ENCODE measurements at regions not wholly inside any gene's neighbourhood (a gene's known extent, or its start where the extent isn't known, plus 50 kb on each side); places are given as distances from the start of the nearest gene placed in this dataset.

- Histone ChIP-seq H3K4me3 (ENCODE audit: control insufficient read depth in 1 of 7, extremely low read depth in 1 of 7, insufficient read depth in 4 of 7, low read depth in 2 of 7, low read length in 6 of 7) (no peak overlapping the region), H3K4me1 (ENCODE audit: control extremely low read depth in 1 of 4, control insufficient read depth in 4 of 4, insufficient read depth in 4 of 4, low read length in 3 of 4) (no peaks in the 10 kb centered on the region), H3K27me3 (replicated peaks in 2 of 5; ENCODE audit: control insufficient read depth in 4 of 5, insufficient read depth in 5 of 5, low read length in 4 of 5) (no peaks in the 10 kb centered on the region), H3K9me3 (ENCODE audit: control extremely low read depth in 1 of 5, control insufficient read depth in 4 of 5, insufficient read depth in 2 of 5, low read depth in 1 of 5, low read length in 4 of 5) (no peaks in the 10 kb centered on the region), H3K36me3 (ENCODE audit: control insufficient read depth in 4 of 4, insufficient read depth in 4 of 4, low read length in 3 of 4) (no peaks in the 10 kb centered on the region), H3K27ac (ENCODE audit: insufficient read depth in 1 of 2, low read depth in 1 of 2, low read length in 2 of 2, poor library complexity in 1 of 2, severe bottlenecking in 2 of 2) (no peak overlapping the region)
- no peak for DNase-seq
- POLR2A ChIA-PET = no interaction called here
- WGBS (ENCODE audit: insufficient coverage) = 100% methylated on average over 1 of the region's 1 CpG
- CTCF ChIA-PET = no interaction called here
Observed at GRCh38 chr12:28799348-28799747, 349.7 kb upstream of the FAR2 start.

GRCh38 chr12:28800129-28800528 lies 348.9 kb upstream of the FAR2 start:
- ChIA-PET POLR2A (no interaction called here), CTCF (no interaction called here)
- no CpG with 5 or more reads among the region's 1 CpG for WGBS (ENCODE audit: insufficient coverage)
- no peaks in the 10 kb centered on the region for H3K9me3 ChIP-seq (ENCODE audit: control extremely low read depth in 1 of 5, control insufficient read depth in 4 of 5, insufficient read depth in 2 of 5, low read depth in 1 of 5, low read length in 4 of 5)
- DNase-seq = no peak
- H3K4me3 ChIP-seq (ENCODE audit: control insufficient read depth in 1 of 7, extremely low read depth in 1 of 7, insufficient read depth in 4 of 7, low read depth in 2 of 7, low read length in 6 of 7) = no peak overlapping the region
- no peaks in the 10 kb centered on the region for H3K4me1 ChIP-seq (ENCODE audit: control extremely low read depth in 1 of 4, control insufficient read depth in 4 of 4, insufficient read depth in 4 of 4, low read length in 3 of 4)
- no peaks in the 10 kb centered on the region for H3K36me3 ChIP-seq (ENCODE audit: control insufficient read depth in 4 of 4, insufficient read depth in 4 of 4, low read length in 3 of 4)
- no peaks in the 10 kb centered on the region for H3K27me3 ChIP-seq (replicated peaks in 2 of 5; ENCODE audit: control insufficient read depth in 4 of 5, insufficient read depth in 5 of 5, low read length in 4 of 5)
- H3K27ac ChIP-seq (ENCODE audit: insufficient read depth in 1 of 2, low read depth in 1 of 2, low read length in 2 of 2, poor library complexity in 1 of 2, severe bottlenecking in 2 of 2) = no peak overlapping the region

- Histone ChIP-seq H3K4me1 (ENCODE audit: control extremely low read depth in 1 of 4, control insufficient read depth in 4 of 4, insufficient read depth in 4 of 4, low read length in 3 of 4) (no peaks in the 10 kb centered on the region), H3K36me3 (ENCODE audit: control insufficient read depth in 4 of 4, insufficient read depth in 4 of 4, low read length in 3 of 4) (no peaks in the 10 kb centered on the region), H3K27ac (ENCODE audit: insufficient read depth in 1 of 2, low read depth in 1 of 2, low read length in 2 of 2, poor library complexity in 1 of 2, severe bottlenecking in 2 of 2) (no peak overlapping the region), H3K27me3 (replicated peaks in 2 of 5; ENCODE audit: control insufficient read depth in 4 of 5, insufficient read depth in 5 of 5, low read length in 4 of 5) (no peaks in the 10 kb centered on the region), H3K9me3 (ENCODE audit: control extremely low read depth in 1 of 5, control insufficient read depth in 4 of 5, insufficient read depth in 2 of 5, low read depth in 1 of 5, low read length in 4 of 5) (no peaks in the 10 kb centered on the region), H3K4me3 (ENCODE audit: control insufficient read depth in 1 of 7, extremely low read depth in 1 of 7, insufficient read depth in 4 of 7, low read depth in 2 of 7, low read length in 6 of 7) (no peak overlapping the region)
- ChIA-PET CTCF (no interaction called here), POLR2A (interaction anchor here (1.1 kb wide), 1 partner anchor 771 kb away, joined by 4 read pairs; no protein-coding TSS in a partner anchor)
- 92% methylated on average over 2 of the region's 5 CpGs for WGBS (ENCODE audit: insufficient coverage)
- no peak for DNase-seq
Observed at GRCh38 chr12:28802706-28803438, 346.2 kb upstream of the FAR2 start.

GRCh38 chr12:28807535-28807934 lies 341.5 kb upstream of the FAR2 start:
- H3K4me3 ChIP-seq (ENCODE audit: control insufficient read depth in 1 of 7, extremely low read depth in 1 of 7, insufficient read depth in 4 of 7, low read depth in 2 of 7, low read length in 6 of 7) = no peak overlapping the region
- no peak overlapping the region for H3K27ac ChIP-seq (ENCODE audit: insufficient read depth in 1 of 2, low read depth in 1 of 2, low read length in 2 of 2, poor library complexity in 1 of 2, severe bottlenecking in 2 of 2)
- POLR2A ChIA-PET = no interaction called here
- CTCF ChIA-PET = no interaction called here
- no peaks in the 10 kb centered on the region for H3K9me3 ChIP-seq (ENCODE audit: control extremely low read depth in 1 of 5, control insufficient read depth in 4 of 5, insufficient read depth in 2 of 5, low read depth in 1 of 5, low read length in 4 of 5)
- no peaks in the 10 kb centered on the region for H3K36me3 ChIP-seq (ENCODE audit: control insufficient read depth in 4 of 4, insufficient read depth in 4 of 4, low read length in 3 of 4)
- no CpG with 5 or more reads among the region's 3 CpGs for WGBS (ENCODE audit: insufficient coverage)
- DNase-seq = no peak
- H3K27me3 ChIP-seq (replicated peaks in 2 of 5; ENCODE audit: control insufficient read depth in 4 of 5, insufficient read depth in 5 of 5, low read length in 4 of 5) = no peaks in the 10 kb centered on the region
- no peaks in the 10 kb centered on the region for H3K4me1 ChIP-seq (ENCODE audit: control extremely low read depth in 1 of 4, control insufficient read depth in 4 of 4, insufficient read depth in 4 of 4, low read length in 3 of 4)

DNA sequence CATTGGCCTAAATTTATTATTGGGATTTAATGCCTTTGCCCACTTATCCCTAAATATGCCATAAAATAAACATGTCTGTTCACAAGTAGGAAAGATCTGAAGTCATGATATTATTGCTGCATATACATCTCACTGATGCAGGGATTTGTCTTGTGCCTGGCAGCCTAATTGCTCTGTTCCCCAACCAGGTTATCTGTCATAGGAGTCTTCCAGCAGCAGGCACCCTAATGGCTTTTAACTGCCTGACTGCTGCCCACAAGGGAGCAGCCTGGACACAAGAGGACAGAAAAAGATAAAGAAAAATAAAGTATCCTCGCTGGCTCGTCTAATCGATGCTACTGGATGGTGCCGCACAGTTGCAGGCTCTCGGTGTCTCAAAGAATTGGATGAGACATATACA lies 337.6 kb upstream of the FAR2 start:
- H3K4me1 ChIP-seq (ENCODE audit: control extremely low read depth in 1 of 4, control insufficient read depth in 4 of 4, insufficient read depth in 4 of 4, low read length in 3 of 4) = no peaks in the 10 kb centered on the region
- ChIA-PET CTCF (no interaction called here), POLR2A (no interaction called here)
- H3K9me3 ChIP-seq (ENCODE audit: control extremely low read depth in 1 of 5, control insufficient read depth in 4 of 5, insufficient read depth in 2 of 5, low read depth in 1 of 5, low read length in 4 of 5) = no peaks in the 10 kb centered on the region
- H3K4me3 ChIP-seq (ENCODE audit: control insufficient read depth in 1 of 7, extremely low read depth in 1 of 7, insufficient read depth in 4 of 7, low read depth in 2 of 7, low read length in 6 of 7) = no peak overlapping the region
- 96% methylated on average over 5 of the region's 5 CpGs for WGBS (ENCODE audit: insufficient coverage)
- no peaks in the 10 kb centered on the region for H3K36me3 ChIP-seq (ENCODE audit: control insufficient read depth in 4 of 4, insufficient read depth in 4 of 4, low read length in 3 of 4)
- H3K27ac ChIP-seq (ENCODE audit: insufficient read depth in 1 of 2, low read depth in 1 of 2, low read length in 2 of 2, poor library complexity in 1 of 2, severe bottlenecking in 2 of 2) = no peak overlapping the region
- H3K27me3 ChIP-seq (replicated peaks in 2 of 5; ENCODE audit: control insufficient read depth in 4 of 5, insufficient read depth in 5 of 5, low read length in 4 of 5) = no peaks in the 10 kb centered on the region
- DNase-seq = no peak

GRCh38 chr12:28814246-28814645 lies 334.8 kb upstream of the FAR2 start:
- H3K9me3 ChIP-seq (ENCODE audit: control extremely low read depth in 1 of 5, control insufficient read depth in 4 of 5, insufficient read depth in 2 of 5, low read depth in 1 of 5, low read length in 4 of 5) = no peaks in the 10 kb centered on the region
- 93% methylated on average over 4 of the region's 4 CpGs for WGBS (ENCODE audit: insufficient coverage)

DNA sequence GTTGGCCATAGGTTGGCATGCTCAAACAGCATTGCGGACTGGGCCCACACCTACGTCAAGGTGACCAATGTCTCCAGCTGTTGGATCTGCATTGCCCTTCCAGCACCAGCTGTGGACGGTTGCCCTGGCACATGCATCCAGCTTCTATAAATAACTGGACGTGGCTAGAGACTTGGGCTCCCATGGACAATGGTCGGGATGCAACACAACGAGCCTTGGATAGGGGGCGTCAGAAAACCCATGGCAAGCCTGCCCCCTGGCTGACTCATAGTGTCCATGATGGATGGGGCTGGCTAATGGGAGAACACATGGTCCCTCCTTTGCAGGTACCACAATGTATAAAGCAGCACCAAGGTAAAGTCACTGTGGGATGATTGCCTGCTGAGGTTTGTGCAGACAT lies 331.6 kb upstream of the FAR2 start:
- 87% methylated on average over 6 of the region's 7 CpGs for WGBS (ENCODE audit: insufficient coverage)
- H3K9me3 ChIP-seq (ENCODE audit: control extremely low read depth in 1 of 5, control insufficient read depth in 4 of 5, insufficient read depth in 2 of 5, low read depth in 1 of 5, low read length in 4 of 5) = no peaks in the 10 kb centered on the region
- H3K27ac ChIP-seq (ENCODE audit: insufficient read depth in 1 of 2, low read depth in 1 of 2, low read length in 2 of 2, poor library complexity in 1 of 2, severe bottlenecking in 2 of 2) = no peak overlapping the region
- DNase-seq = no peak
- CTCF ChIA-PET = no interaction called here
- H3K4me3 ChIP-seq (ENCODE audit: control insufficient read depth in 1 of 7, extremely low read depth in 1 of 7, insufficient read depth in 4 of 7, low read depth in 2 of 7, low read length in 6 of 7) = no peak overlapping the region
- no peaks in the 10 kb centered on the region for H3K4me1 ChIP-seq (ENCODE audit: control extremely low read depth in 1 of 4, control insufficient read depth in 4 of 4, insufficient read depth in 4 of 4, low read length in 3 of 4)
- POLR2A ChIA-PET = no interaction called here
- H3K27me3 ChIP-seq (replicated peaks in 2 of 5; ENCODE audit: control insufficient read depth in 4 of 5, insufficient read depth in 5 of 5, low read length in 4 of 5) = no peaks in the 10 kb centered on the region
- H3K36me3 ChIP-seq (ENCODE audit: control insufficient read depth in 4 of 4, insufficient read depth in 4 of 4, low read length in 3 of 4) = no peaks in the 10 kb centered on the region

More at GRCh38 chr12:28814246-28814645, 334.8 kb upstream of the FAR2 start:
- H3K4me1 ChIP-seq (ENCODE audit: control extremely low read depth in 1 of 4, control insufficient read depth in 4 of 4, insufficient read depth in 4 of 4, low read length in 3 of 4) = no peaks in the 10 kb centered on the region
- POLR2A ChIA-PET = no interaction called here
- no peak for DNase-seq
- CTCF ChIA-PET = interaction anchor here (1.3 to 1.8 kb wide), 2 partner anchors 9 to 12 kb away, joined by 3 to 5 read pairs; no protein-coding TSS in a partner anchor
- H3K27ac ChIP-seq (ENCODE audit: insufficient read depth in 1 of 2, low read depth in 1 of 2, low read length in 2 of 2, poor library complexity in 1 of 2, severe bottlenecking in 2 of 2) = no peak overlapping the region
- H3K27me3 ChIP-seq (replicated peaks in 2 of 5; ENCODE audit: control insufficient read depth in 4 of 5, insufficient read depth in 5 of 5, low read length in 4 of 5) = no peaks in the 10 kb centered on the region
- H3K4me3 ChIP-seq (ENCODE audit: control insufficient read depth in 1 of 7, extremely low read depth in 1 of 7, insufficient read depth in 4 of 7, low read depth in 2 of 7, low read length in 6 of 7) = no peak overlapping the region
- no peaks in the 10 kb centered on the region for H3K36me3 ChIP-seq (ENCODE audit: control insufficient read depth in 4 of 4, insufficient read depth in 4 of 4, low read length in 3 of 4)
